Testis (tissue), 2 donors: ENCODE measurements at regions not wholly inside any gene's neighbourhood (a gene's known extent, or its start where the extent isn't known, plus 50 kb on each side); places are given as distances from the start of the nearest gene placed in this dataset.
"Not testable (repeated sequence)": the region's sequence is repeated elsewhere in the genome, so short reads cannot be mapped to it uniquely, and the experiment has no call there.

Experiments used
- DNase-seq: peaks from one replicate; pipeline ENCODE4 v3.0.0-alpha.2; 2019
- H3K27ac ChIP-seq, 2 donors: fragments of 200-600 bp; sonication (generic); one replicate each; pipeline ENCODE4 v1.5.1; 2019
- H3K27me3 ChIP-seq: fragments of 200-600 bp; sonication (generic); one replicate; pipeline ENCODE4 v1.5.1; 2019
- H3K36me3 ChIP-seq: fragments of 200-600 bp; sonication (generic); one replicate; pipeline ENCODE4 v1.5.1; 2017; ENCODE audit warnings: low read depth; ENCODE audit errors: missing control alignments
- H3K4me1 ChIP-seq: fragments of 200-600 bp; sonication (generic); one replicate; pipeline ENCODE4 v1.5.1; 2019
- H3K4me3 ChIP-seq, 2 donors: fragments of 200-600 bp; sonication (generic); one replicate each; pipeline ENCODE4 v1.5.1; 2017 to 2019
- H3K9me3 ChIP-seq: fragments of 200-600 bp; sonication (generic); one replicate; pipeline ENCODE4 v1.5.1; 2017
- WGBS, 2 donors: methylation state at CpG; one replicate each; pipeline ENCODE4 v1.1.5; 2018; 5-methylcytosine and 5-hydroxymethylcytosine counted together
- intact Hi-C: fragments of 100-400 bp; cut with DNase I; formaldehyde crosslinking; loops from one replicate; pipeline ENCODE4 v1.15.1; 2023; ENCODE audit warnings: low total_unique reads
- TF ChIP-seq, protein P1 (sequence below), 3 experiments: fragments of 450-650 bp in 2 of 3; fragments of 200-600 bp in 1 of 3; sonication (generic) in 1 of 3; IDR thresholded peaks; one replicate each; pipeline ENCODE4 v1.5.1; 2016 to 2019; ENCODE audit warnings: antibody characterized with exemption in 3 of 3, mild to moderate bottlenecking in 2 of 3, moderate library complexity in 1 of 3

DNA sequence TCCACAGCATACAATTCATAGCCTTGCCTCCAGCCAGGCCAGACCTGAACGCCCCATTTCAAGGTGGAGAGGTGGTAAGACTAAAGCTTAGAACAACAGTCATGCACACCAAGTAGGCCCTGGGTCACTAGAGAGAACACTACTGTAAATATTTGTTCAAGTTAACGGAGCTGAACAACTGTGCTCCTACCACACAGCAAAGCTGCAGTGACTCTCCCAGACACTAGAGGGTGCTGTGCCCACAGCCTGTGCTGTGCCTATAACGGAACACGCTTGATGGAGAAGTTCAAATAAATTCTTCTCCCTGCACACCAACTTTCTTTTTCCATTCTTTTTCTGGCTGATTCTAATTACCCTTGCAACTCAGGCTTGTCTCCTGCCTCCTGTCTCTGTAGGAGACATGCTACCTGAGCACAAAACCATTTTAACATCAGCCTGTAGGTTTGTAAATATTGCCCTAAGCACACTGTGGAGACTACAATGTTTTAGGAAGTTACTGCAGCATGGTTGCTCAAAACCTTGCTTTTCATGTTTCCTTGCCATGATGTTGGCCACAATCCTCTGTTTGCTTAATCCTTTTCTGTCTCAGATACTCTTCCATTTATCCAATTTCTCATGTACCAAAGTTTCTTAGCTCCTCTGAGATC lies 103.1 kb upstream of the TERB2 start:
- H3K4me1 ChIP-seq, H3K27me3 ChIP-seq, intact Hi-C loops, H3K4me3 ChIP-seq, H3K27ac ChIP-seq, H3K36me3 ChIP-seq, H3K9me3 ChIP-seq: not testable (repeated sequence)
- TF ChIP-seq, protein P1, sequence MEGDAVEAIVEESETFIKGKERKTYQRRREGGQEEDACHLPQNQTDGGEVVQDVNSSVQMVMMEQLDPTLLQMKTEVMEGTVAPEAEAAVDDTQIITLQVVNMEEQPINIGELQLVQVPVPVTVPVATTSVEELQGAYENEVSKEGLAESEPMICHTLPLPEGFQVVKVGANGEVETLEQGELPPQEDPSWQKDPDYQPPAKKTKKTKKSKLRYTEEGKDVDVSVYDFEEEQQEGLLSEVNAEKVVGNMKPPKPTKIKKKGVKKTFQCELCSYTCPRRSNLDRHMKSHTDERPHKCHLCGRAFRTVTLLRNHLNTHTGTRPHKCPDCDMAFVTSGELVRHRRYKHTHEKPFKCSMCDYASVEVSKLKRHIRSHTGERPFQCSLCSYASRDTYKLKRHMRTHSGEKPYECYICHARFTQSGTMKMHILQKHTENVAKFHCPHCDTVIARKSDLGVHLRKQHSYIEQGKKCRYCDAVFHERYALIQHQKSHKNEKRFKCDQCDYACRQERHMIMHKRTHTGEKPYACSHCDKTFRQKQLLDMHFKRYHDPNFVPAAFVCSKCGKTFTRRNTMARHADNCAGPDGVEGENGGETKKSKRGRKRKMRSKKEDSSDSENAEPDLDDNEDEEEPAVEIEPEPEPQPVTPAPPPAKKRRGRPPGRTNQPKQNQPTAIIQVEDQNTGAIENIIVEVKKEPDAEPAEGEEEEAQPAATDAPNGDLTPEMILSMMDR (IDR thresholded peaks at IDR 0.05), result peak; percentile 42 to 71 (median 66)
- 34 to 39% methylated on average over 4 of the region's 4 CpGs for WGBS, 2 donors
- peak; percentile 71 for DNase-seq

DNA sequence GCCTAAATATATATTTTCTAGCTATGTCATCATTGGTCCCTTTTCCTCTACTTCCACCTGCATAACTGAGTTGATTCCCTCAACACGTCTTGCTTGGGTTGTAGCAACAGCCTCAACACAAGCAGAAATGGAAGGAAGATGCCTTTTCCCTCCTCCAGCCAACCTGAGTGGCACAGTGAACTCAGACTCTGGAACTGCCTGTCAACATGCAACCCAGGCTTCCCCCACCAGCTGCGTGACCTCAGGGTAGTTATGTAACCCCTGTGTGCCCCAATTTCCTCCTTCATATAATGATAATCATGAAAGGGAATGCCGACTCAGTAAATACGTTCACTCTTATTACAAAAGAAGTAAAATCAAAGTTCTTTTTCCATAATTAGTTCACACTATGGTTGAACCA lies 101.8 kb upstream of the TERB2 start:
- intact Hi-C loops, DNase-seq, H3K27ac ChIP-seq, H3K9me3 ChIP-seq, H3K36me3 ChIP-seq, H3K4me1 ChIP-seq, H3K27me3 ChIP-seq, H3K4me3 ChIP-seq: not testable (repeated sequence)
- 80 to 81% methylated on average over 4 of the region's 4 CpGs for WGBS, 2 donors

DNA sequence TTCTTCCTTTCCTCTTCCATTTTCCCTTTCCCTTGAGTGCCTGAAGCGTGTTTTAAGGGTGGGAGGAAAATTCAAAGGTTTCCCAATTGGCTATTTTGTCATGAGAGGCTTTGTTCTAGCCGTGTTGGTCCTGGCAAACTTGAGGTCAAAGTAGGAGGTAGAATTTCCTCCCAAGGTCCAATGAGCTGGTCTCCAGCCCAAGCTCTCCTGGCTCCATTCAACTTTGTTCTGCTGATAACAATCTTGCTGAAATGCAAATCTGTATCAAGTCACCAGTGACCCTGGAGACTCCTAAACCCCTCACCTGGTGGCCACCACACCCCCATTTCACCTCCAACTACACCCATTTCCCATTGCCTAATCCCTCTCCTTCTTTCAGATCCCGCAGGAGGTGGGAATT lies 100.2 kb upstream of the TERB2 start:
- H3K27me3 ChIP-seq, H3K4me3 ChIP-seq, intact Hi-C loops, H3K36me3 ChIP-seq, H3K27ac ChIP-seq, H3K9me3 ChIP-seq, DNase-seq, H3K4me1 ChIP-seq: not testable (repeated sequence)
- 81 to 100% methylated on average over 1 to 2 of the region's 3 CpGs for WGBS, 2 donors

DNA sequence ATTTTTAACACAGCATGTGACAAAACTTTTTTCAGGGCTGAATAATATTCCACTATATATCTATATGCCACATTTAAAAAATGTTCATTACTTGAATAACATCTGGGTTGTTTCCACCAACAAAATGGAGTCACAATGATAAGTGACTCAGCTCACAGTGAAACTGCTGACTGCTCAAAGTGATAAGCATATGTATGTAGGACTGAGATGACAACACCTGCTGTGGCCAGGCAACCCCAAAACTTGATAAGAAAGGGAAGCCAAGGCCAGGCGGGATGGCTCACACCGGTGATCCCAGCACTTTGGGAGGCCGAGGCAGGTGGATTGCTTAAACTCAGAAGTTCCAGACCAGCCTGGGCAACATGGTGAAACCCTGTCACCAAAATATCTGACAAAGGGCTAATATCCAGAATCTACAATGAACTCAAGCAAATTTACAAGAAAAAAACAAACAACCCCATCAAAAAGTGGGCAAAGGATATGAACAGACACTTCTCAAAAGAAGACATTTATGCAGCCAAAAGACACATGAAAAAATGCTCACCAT lies 99.2 kb upstream of the TERB2 start:
- H3K27ac ChIP-seq, H3K4me3 ChIP-seq, intact Hi-C loops, H3K36me3 ChIP-seq, H3K9me3 ChIP-seq, H3K27me3 ChIP-seq, DNase-seq, H3K4me1 ChIP-seq: not testable (repeated sequence)
- WGBS, 2 donors, result 80% methylated on average over 1 of the region's 3 CpGs; no CpG with 5 or more reads in 1 of the 2 donors

DNA sequence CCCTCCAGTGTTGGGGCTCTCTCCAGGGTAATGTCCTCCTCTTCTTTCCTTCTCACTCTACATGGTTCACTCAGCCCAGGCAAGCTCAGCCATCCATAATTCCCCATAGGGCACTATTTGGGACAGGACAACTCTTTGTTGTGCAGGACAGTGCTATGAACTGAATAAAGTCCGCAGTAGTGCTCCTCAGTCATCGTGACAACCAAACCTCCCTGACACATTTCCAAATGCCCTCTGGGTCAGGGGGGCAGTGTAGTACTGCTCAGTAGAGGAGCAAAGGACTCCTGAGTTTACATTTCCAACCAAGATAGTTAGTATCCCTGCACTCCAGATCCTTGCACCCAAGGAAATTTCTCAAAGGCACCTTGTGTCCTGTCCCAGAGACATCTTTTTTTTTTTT lies 97.4 kb upstream of the TERB2 start:
- H3K27ac ChIP-seq, H3K27me3 ChIP-seq, intact Hi-C loops, DNase-seq, H3K9me3 ChIP-seq, H3K4me3 ChIP-seq, H3K36me3 ChIP-seq, H3K4me1 ChIP-seq: not testable (repeated sequence)
- 76 to 94% methylated on average over 2 of the region's 2 CpGs for WGBS, 2 donors

DNA sequence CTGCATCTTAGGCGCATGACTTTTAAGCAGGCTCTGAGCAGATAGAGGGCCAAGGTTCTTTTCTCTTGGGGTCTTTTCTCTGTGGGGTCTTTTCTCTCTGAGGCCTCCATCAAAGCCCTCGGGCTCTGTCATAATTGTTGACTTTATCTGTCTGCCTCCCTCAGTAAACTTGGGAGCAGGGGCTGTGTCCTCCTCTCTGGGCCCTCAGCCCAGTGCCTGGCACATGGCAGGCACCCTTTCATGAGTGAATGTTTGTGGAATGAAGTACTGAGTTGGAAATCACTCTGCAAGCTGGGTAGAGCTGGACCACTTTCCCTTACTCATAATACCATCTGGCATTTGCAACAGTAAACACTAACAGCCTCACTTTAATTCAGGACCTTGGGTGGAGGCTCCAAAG lies 96.3 kb upstream of the TERB2 start:
- intact Hi-C loops, H3K36me3 ChIP-seq, H3K27me3 ChIP-seq, H3K27ac ChIP-seq, H3K4me1 ChIP-seq, H3K4me3 ChIP-seq, H3K9me3 ChIP-seq, DNase-seq: not testable (repeated sequence)
- WGBS, 2 donors, result 89 to 93% methylated on average over 2 of the region's 2 CpGs

DNA sequence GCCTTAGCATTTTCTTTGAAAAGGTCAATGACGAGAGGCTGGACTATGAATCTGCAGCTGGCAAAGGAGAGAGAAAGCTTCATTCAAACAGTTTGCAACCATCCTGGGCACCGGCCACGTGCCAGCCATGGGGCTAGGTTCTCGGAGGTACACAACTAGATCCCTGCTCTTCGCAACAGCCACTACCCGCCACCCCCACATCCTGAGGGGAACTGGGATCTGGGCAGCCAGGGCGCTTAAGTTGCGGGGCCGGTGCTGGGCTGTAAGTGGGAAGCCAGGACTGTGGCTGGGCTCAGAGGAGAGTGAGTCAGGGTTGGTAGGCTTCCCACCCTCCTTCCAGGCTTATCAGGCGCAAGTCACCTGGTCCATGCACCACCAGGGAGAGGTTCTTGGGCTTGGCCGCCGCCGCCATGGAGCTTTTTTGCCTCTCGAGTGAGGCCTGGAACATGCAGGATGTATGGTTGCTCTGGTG lies 95.0 kb upstream of the TERB2 start:
- intact Hi-C loops, result no loop called here
- Histone ChIP-seq H3K4me3 (no peak overlapping the region), H3K4me1 (no peaks in the 10 kb centered on the region), H3K36me3 (no peaks in the 10 kb centered on the region), H3K27ac (no peak overlapping the region), H3K27me3 (no peaks in the 10 kb centered on the region), H3K9me3 (no peaks in the 10 kb centered on the region)
- DNase-seq, result no peak
- TF ChIP-seq, protein P1 (IDR thresholded peaks at IDR 0.05), result no peak
- WGBS, 2 donors, result 84 to 95% methylated on average over 5 to 14 of the region's 14 CpGs
